ENCODE measurements at regions not wholly inside any gene's neighbourhood (a gene's known extent, or its start where the extent isn't known, plus 50 kb on each side); places are given as distances from the start of the nearest gene placed in this dataset.

DNA sequence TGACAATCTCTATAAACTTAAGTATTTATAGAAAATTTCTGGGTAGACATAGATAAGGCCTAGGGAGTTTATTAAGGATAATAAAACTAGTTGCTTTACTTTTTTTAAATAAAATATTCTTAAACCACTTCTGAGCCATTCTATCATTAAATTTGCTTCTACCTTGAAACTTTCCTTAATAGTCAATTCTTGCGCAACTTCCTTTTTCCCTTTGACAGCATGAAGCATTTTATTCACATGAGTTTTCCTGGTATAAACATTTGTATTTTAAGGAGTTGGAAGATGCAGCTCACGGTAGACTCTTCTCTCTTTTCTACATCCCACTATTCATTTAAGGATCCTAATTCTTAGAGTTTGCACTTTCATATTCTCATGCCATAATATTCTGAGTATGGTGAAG is 75.8 kb upstream of the DPH5 start:
- Mint-ChIP-seq H3K4me3 (no peak overlapping the region), H3K27ac (no peak overlapping the region), H3K9me3 (peaks cover 10% of the 10 kb centered on the region), H3K27me3 (peaks cover 2% of the 10 kb centered on the region), H3K4me1 (peaks cover 3% of the 10 kb centered on the region), H3K36me3 (ENCODE audit: low read depth) (peaks cover 12% of the 10 kb centered on the region)
- CTCF ChIA-PET, result no interaction called here
- DNase-seq, result no peak
- POLR2A ChIA-PET, result no interaction called here

DNA sequence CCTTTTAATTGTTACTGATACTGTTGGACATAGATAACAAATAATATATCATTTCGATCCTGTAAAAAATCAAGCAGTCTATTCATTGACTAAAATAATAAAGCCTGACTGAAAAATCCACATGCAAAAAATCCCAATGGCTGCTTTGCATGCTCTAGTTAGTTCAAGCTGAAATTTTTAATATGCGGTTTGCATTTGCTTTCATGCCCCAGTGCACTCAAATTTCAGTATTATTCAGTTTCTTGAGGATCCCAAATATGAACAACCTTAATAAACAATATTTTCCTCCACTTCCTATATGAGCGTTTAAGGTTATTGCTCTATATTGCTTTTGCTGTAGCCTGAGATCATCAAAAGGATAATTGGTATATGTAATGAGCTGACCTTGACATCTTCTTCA is 75.1 kb upstream of the DPH5 start:
- Mint-ChIP-seq H3K4me1 (peaks cover 3% of the 10 kb centered on the region), H3K36me3 (ENCODE audit: low read depth) (peaks cover 13% of the 10 kb centered on the region), H3K4me3 (no peak overlapping the region), H3K27me3 (peaks cover 2% of the 10 kb centered on the region), H3K27ac (no peak overlapping the region), H3K9me3 (peaks cover 10% of the 10 kb centered on the region)
- DNase-seq, result no peak
- POLR2A ChIA-PET, result no interaction called here
- CTCF ChIA-PET, result no interaction called here

DNA sequence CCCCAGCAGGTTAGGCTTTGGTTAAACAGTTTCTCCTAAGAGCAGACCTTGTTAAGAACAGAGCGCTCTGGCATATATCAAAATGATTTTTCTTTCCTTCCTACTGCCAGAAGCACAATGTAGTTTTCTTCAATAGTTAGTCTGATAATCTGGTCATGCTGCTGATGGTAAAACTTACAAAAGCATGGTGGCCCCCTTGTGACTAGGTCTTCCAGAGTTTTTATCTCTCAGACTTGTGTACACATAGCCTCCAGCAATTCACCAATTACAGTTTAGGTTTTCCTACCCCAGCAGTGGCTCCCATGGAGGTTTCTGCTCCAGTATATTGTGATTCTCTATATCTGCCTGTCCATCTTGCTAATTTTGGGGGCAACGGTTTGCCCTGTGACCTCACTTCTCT is 73.3 kb upstream of the DPH5 start:
- Mint-ChIP-seq H3K4me3 (no peak overlapping the region), H3K27ac (no peak overlapping the region), H3K4me1 (peaks cover 3% of the 10 kb centered on the region), H3K9me3 (peaks cover 21% of the 10 kb centered on the region), H3K36me3 (ENCODE audit: low read depth) (peaks cover 16% of the 10 kb centered on the region), H3K27me3 (peaks cover under 1% of the 10 kb centered on the region)
- CTCF ChIA-PET, result interaction anchor here (0.8 kb wide), 1 partner anchor 9 kb away, joined by 3 read pairs; no protein-coding TSS in a partner anchor
- POLR2A ChIA-PET, result no interaction called here
- no peak for DNase-seq

DNA sequence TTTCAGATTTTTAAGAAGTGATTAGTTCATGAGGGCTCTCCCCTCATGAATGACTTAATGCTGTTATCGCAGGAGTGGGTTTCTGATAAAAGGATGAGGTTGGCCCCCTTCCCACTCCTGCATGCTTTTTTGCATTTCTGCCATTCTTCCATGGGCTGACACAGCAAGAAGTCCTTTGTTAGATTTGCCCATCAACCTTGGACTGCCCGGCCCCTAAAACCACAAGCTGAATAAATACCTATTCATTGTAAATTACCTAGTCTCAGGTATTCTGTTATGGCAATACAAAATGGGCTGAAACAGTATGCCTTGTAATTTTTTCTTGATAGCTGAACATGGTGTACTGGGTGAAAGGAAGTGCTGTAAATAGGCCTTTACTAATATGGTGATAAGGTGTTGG is 72.7 kb upstream of the DPH5 start:
- H3K27me3 Mint-ChIP-seq, result no peaks in the 10 kb centered on the region
- DNase-seq, result no peak
- CTCF ChIA-PET, result no interaction called here
- H3K9me3 Mint-ChIP-seq, result peaks cover 21% of the 10 kb centered on the region
- peaks cover 4% of the 10 kb centered on the region for H3K4me1 Mint-ChIP-seq
- POLR2A ChIA-PET, result no interaction called here
- no peak overlapping the region for H3K27ac Mint-ChIP-seq
- peaks cover 16% of the 10 kb centered on the region for H3K36me3 Mint-ChIP-seq (ENCODE audit: low read depth)
- no peak overlapping the region for H3K4me3 Mint-ChIP-seq

DNA sequence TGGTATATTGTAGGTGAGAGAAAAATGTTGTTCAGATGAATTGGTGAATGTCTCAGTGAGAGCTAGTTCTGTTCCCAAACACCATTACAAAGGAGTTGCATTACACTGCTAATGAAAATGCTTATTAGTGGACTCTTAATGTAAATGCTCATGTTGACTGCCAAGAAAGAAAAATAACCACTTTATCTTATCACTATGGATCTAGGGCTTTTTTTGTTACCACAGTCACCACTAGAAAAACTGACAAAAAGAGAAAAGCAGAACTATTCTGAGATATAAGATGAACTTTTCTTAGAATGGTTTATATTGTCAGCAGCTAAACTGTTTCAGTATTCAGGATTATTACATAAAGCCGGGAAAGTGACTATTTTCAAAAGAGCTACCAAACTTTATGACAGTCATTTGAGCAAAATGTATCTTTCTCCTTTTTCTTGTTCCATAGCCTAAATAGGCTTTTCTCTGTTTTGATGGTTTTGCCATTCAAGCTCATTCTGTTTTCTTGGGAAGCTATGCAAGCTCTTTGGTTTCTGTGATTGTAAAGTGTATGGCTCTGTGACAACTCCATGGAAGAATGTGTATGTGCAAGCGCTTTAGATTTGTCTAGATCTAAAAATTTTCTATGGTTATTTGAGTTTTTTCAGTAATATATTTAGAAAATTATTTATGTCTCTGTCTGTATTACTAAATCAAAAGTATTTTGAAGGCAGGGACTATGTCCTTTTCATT is 64.2 kb upstream of the DPH5 start:
- Mint-ChIP-seq H3K27me3 (no peaks in the 10 kb centered on the region), H3K27ac (peak overlapping the region; percentile 26), H3K9me3 (peaks cover 14% of the 10 kb centered on the region), H3K4me1 (peaks cover 35% of the 10 kb centered on the region), H3K36me3 (ENCODE audit: low read depth) (peaks cover 39% of the 10 kb centered on the region), H3K4me3 (no peak overlapping the region)
- no peak for DNase-seq
- POLR2A ChIA-PET, result interaction anchor here (0.7 to 2.9 kb wide), 6 partner anchors 9 to 146 kb away, joined by 3 to 25 read pairs (median 8); partner anchors contain the start of genes DPH5 and S1PR1
- CTCF ChIA-PET, result interaction anchor here (1.0 to 2.6 kb wide), 2 partner anchors 9 to 149 kb away, joined by 3 to 10 read pairs; no protein-coding TSS in a partner anchor

DNA sequence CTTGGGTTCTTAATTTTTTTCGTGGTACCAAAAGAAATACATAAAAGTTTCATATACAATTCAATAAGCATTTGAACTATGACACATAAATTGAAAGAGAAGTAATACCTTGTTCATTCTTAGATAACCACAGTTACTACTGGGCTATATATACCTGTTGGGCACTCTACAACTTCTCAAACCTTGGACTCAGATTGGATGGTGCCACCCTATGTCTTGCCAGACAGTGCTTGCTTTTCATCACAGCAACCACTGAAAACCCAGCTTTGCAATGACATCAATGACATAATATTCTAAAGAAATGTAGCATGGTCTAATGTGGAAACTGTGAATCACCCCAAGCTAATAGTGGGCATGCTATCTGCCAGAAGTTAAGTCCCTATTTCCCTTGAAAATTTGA is 62.8 kb upstream of the DPH5 start:
- ChIA-PET CTCF (interaction anchor here (2.6 kb wide), 1 partner anchor 150 kb away, joined by 10 read pairs; no protein-coding TSS in a partner anchor), POLR2A (interaction anchor here (0.6 to 2.9 kb wide), 4 partner anchors 147 to 159 kb away, joined by 3 to 25 read pairs (median 4); partner anchors contain the start of gene S1PR1)
- Mint-ChIP-seq H3K4me1 (peaks cover 44% of the 10 kb centered on the region), H3K4me3 (no peak overlapping the region), H3K27me3 (no peaks in the 10 kb centered on the region), H3K36me3 (ENCODE audit: low read depth) (peaks cover 49% of the 10 kb centered on the region), H3K9me3 (peaks cover 15% of the 10 kb centered on the region), H3K27ac (no peak overlapping the region)
- DNase-seq, result no peak

DNA sequence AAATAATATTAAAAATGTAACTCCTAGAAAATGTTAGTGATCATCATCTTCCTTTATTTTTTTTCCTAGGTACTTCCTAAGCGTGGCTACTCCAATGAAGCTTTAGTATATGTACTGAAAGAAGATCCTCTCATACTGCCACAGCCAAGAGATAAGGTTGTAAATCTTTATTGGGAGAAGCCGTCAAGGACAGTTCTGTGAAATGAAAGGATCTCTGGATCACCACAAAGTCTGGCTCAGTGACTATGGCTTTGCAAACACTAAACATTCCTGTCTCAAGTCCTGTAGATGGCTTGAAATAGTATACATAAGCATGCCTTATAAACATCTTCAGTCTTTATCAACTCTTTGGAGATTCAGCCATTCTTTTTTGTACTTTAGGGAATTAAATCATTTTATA is 61.2 kb upstream of the DPH5 start:
- H3K9me3 Mint-ChIP-seq, result peaks cover 13% of the 10 kb centered on the region
- POLR2A ChIA-PET, result no interaction called here
- no peak for DNase-seq
- H3K27ac Mint-ChIP-seq, result no peak overlapping the region
- H3K36me3 Mint-ChIP-seq (ENCODE audit: low read depth), result peaks cover 51% of the 10 kb centered on the region
- H3K4me1 Mint-ChIP-seq, result peaks cover 55% of the 10 kb centered on the region
- CTCF ChIA-PET, result no interaction called here
- no peaks in the 10 kb centered on the region for H3K27me3 Mint-ChIP-seq
- H3K4me3 Mint-ChIP-seq, result no peak overlapping the region

DNA sequence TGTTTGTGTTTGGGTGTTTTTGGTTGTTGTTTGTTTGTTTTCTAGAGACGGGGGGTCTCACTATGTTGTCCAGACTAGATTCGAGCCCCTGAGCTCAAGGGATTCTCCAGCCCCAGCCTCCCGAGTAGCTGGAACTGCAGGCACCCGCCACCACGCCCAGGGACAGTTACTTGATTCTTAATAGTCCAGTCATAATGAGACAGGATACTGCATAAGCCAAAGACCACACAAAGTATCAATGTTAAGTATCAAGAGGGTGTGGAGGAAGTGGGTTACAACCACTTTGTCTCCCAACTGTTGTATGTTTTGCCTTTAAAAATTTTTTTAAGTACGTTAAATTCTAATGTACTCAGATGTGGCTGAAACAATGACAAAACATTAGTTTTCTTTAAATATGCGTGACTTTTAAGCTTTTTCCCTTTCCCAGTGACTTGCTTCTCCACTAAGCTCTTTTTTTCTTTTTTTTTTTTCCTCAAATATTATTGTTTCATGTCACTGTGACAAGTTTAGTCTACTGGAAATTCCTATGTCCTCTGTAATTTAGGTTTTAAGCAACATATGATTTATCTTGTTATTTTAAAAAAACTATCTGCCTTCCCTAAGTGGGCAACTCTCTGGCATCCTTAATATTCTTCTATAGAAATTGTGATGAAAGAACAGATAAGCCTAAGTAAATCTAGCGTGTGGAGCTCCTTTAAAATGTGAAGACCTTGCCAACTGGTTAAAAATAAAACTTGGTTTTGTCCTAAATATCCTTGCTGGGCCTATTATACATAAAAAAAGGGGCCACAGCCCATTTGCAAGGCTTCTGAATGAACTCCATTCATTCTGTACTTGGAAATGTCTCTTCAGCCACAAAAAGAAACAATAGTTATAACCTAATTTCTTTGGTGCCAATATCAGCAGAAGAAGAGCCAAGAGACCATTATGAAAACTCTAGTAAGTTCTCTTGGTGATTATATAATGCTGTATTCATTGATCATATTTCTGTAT is 56.2 kb upstream of the DPH5 start:
- peak; percentile 71 for DNase-seq
- peak overlapping the region; percentile 96 for H3K27ac Mint-ChIP-seq
- H3K4me1 Mint-ChIP-seq, result peaks cover 50% of the 10 kb centered on the region
- POLR2A ChIA-PET, result interaction anchor here (0.6 to 7.3 kb wide), 27 partner anchors 8 to 209 kb away, joined by 3 to 52 read pairs (median 4); partner anchors contain the start of gene S1PR1
- CTCF ChIA-PET, result interaction anchor here (0.7 to 3.0 kb wide), 9 partner anchors 11 to 207 kb away, joined by 3 to 23 read pairs (median 4); partner anchors contain the start of genes DPH5 and S1PR1
- no peaks in the 10 kb centered on the region for H3K27me3 Mint-ChIP-seq
- H3K4me3 Mint-ChIP-seq, result peak overlapping the region; percentile 33
- peaks cover 75% of the 10 kb centered on the region for H3K36me3 Mint-ChIP-seq (ENCODE audit: low read depth)
- peaks cover 40% of the 10 kb centered on the region for H3K9me3 Mint-ChIP-seq

DNA sequence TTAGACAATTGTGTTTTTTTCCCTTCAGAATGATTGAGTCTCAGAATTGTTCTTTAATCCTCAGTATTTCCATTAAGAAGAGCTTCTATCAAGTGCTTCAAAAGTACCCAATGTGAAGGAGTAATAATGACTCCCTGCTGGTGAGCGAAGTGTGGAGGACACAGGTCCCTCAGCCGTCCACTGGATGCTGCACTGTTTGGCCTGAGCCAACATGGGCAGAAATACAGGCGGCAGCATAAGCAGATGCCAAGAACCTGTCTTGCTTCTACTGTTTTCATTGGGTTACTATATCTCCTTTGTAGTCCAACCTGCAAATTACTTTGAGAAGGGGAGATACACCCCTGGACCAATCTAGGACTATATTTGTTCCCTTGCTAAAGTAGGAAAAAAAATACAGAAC is 55.3 kb upstream of the DPH5 start:
- no peaks in the 10 kb centered on the region for H3K27me3 Mint-ChIP-seq
- H3K4me3 Mint-ChIP-seq, result no peak overlapping the region
- POLR2A ChIA-PET, result interaction anchor here (0.6 to 7.3 kb wide), 18 partner anchors 9 to 209 kb away, joined by 3 to 52 read pairs (median 8); partner anchors contain the start of gene S1PR1
- CTCF ChIA-PET, result interaction anchor here (1.2 to 3.0 kb wide), 6 partner anchors 29 to 208 kb away, joined by 3 to 23 read pairs (median 7); partner anchors contain the start of gene S1PR1
- peaks cover 77% of the 10 kb centered on the region for H3K36me3 Mint-ChIP-seq (ENCODE audit: low read depth)
- peaks cover 50% of the 10 kb centered on the region for H3K4me1 Mint-ChIP-seq
- no peak for DNase-seq
- H3K27ac Mint-ChIP-seq, result peak overlapping the region; percentile 96
- H3K9me3 Mint-ChIP-seq, result peaks cover 40% of the 10 kb centered on the region

DNA sequence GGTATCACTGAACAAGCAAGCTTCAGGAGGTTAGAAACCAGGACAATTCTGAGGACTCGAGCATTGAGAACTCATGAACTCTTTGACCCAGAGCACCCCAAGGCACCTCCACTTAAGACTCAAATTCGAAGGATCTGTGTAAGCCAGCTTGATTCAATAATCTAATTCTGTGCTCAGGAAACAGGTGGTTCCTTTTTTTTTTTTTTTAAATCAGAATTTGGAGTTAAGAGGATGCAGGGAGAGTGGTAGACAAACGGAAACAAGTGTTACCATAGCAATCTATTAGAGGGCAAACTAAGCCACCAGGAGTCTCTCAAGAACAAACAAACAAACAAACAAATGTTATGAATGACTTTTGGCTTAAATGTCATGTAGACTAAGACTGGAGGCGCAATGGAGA is 53.8 kb upstream of the DPH5 start:
- no peak overlapping the region for H3K27ac Mint-ChIP-seq
- H3K4me3 Mint-ChIP-seq, result no peak overlapping the region
- peaks cover 76% of the 10 kb centered on the region for H3K36me3 Mint-ChIP-seq (ENCODE audit: low read depth)
- H3K9me3 Mint-ChIP-seq, result peaks cover 33% of the 10 kb centered on the region
- H3K4me1 Mint-ChIP-seq, result peaks cover 41% of the 10 kb centered on the region
- ChIA-PET CTCF (interaction anchor here (0.6 to 1.2 kb wide), 5 partner anchors 17 to 828 kb away, joined by 3 to 6 read pairs (median 3); no protein-coding TSS in a partner anchor), POLR2A (interaction anchor here (0.8 to 7.3 kb wide), 7 partner anchors 10 to 168 kb away, joined by 3 to 52 read pairs (median 9); partner anchors contain the start of gene S1PR1)
- no peak for DNase-seq
- no peaks in the 10 kb centered on the region for H3K27me3 Mint-ChIP-seq

DNA sequence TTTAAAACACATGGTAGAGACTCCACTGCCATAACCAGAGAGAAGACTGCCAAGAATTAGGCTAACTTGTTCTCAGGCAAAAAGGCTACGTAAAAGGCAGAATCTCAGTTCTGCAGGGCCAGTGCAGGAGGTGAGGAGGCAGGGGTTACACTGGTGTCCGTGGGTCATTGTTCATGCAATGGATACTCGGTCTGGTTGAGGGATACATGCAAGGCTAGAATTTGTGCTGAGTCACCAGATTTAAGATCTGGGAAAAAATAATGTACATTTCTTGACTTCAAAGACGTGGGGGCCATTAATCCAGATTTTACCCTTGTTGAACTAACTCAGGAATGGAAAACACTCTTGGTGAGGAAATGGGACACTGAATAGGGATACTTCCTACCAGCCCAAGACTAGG is 52.3 kb upstream of the DPH5 start:
- peaks cover 28% of the 10 kb centered on the region for H3K9me3 Mint-ChIP-seq
- H3K27ac Mint-ChIP-seq, result no peak overlapping the region
- H3K4me3 Mint-ChIP-seq, result no peak overlapping the region
- no peaks in the 10 kb centered on the region for H3K27me3 Mint-ChIP-seq
- peaks cover 31% of the 10 kb centered on the region for H3K4me1 Mint-ChIP-seq
- peaks cover 71% of the 10 kb centered on the region for H3K36me3 Mint-ChIP-seq (ENCODE audit: low read depth)
- no peak for DNase-seq
- ChIA-PET POLR2A (no interaction called here), CTCF (no interaction called here)

DNA sequence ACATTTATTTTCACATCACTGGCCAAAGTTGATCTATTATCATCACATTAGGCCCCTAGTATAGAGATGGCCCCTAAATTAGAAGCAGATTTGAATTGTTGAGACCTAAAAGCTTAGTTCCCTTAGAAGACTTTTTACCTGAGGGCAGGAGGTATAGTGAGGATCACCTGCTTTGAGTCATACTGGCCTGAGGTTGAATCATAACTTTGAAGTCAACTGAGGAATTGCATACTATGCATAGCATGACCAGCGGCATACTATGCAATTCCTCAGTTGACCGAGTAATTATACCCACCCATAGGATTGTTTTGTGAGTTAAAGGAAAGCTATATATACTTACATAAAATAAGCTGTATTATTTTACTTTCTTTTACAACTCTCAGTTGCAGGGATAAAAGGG is 50.3 kb upstream of the DPH5 start:
- CTCF ChIA-PET, result interaction anchor here (1.3 kb wide), 1 partner anchor 163 kb away, joined by 4 read pairs; no protein-coding TSS in a partner anchor
- H3K27ac Mint-ChIP-seq, result no peak overlapping the region
- peaks cover 18% of the 10 kb centered on the region for H3K4me1 Mint-ChIP-seq
- H3K36me3 Mint-ChIP-seq (ENCODE audit: low read depth), result peaks cover 72% of the 10 kb centered on the region
- no peaks in the 10 kb centered on the region for H3K27me3 Mint-ChIP-seq
- no peak for DNase-seq
- POLR2A ChIA-PET, result interaction anchor here (0.8 to 1.5 kb wide), 5 partner anchors 12 to 163 kb away, joined by 3 to 5 read pairs (median 4); no protein-coding TSS in a partner anchor
- H3K4me3 Mint-ChIP-seq, result no peak overlapping the region
- H3K9me3 Mint-ChIP-seq, result peaks cover 26% of the 10 kb centered on the region
